Neural progenitor cell (in vitro differentiated cells): ENCODE measurements at regions not wholly inside any gene's neighbourhood (a gene's known extent, or its start where the extent isn't known, plus 50 kb on each side); places are given as distances from the start of the nearest gene placed in this dataset.

ENCODE experiments used
- DNase-seq: peaks from one replicate; pipeline ENCODE4 v3.0.0-alpha.2; 2016; ENCODE audit warnings: low spot score
- H2AFZ ChIP-seq: fragments of 200-600 bp; sonication (generic); replicated peaks from 2 replicates; pipeline ENCODE4 v1.6.1; 2016; ENCODE audit warnings: antibody characterized with exemption
- H3F3A ChIP-seq: fragments of 200-600 bp; sonication (generic); 2 replicates; pipeline ENCODE4 v1.6.1; 2016; ENCODE audit warnings: antibody characterized with exemption, low read depth
- H3K27ac ChIP-seq: fragments of 200-600 bp; sonication (generic); 2 replicates; pipeline ENCODE4 v1.5.1; 2016; ENCODE audit warnings: mild to moderate bottlenecking
- H3K27me3 ChIP-seq: fragments of 200-600 bp; sonication (generic); 2 replicates; pipeline ENCODE4 v1.6.1; 2016; ENCODE audit warnings: mild to moderate bottlenecking, moderate library complexity
- H3K36me3 ChIP-seq: fragments of 200-600 bp; sonication (generic); 2 replicates; pipeline ENCODE4 v1.5.1; 2016
- H3K4me1 ChIP-seq: fragments of 200-600 bp; sonication (generic); 2 replicates; pipeline ENCODE4 v1.6.1; 2016; ENCODE audit warnings: mixed run types
- H3K4me2 ChIP-seq: fragments of 200-600 bp; sonication (generic); 2 replicates; pipeline ENCODE4 v1.6.1; 2016
- H3K4me3 ChIP-seq: fragments of 200-600 bp; sonication (generic); 2 replicates; pipeline ENCODE4 v1.5.1; 2016
- H3K79me2 ChIP-seq: fragments of 200-600 bp; sonication (generic); 2 replicates; pipeline ENCODE4 v1.6.1; 2016; ENCODE audit warnings: low read depth
- H3K9ac ChIP-seq: fragments of 200-600 bp; sonication (generic); 2 replicates; pipeline ENCODE4 v1.6.1; 2016
- H3K9me3 ChIP-seq: fragments of 200-600 bp; sonication (generic); 2 replicates; pipeline ENCODE4 v1.5.1; 2016; ENCODE audit warnings: low read depth
- H4K20me1 ChIP-seq: fragments of 200-600 bp; sonication (generic); 2 replicates; pipeline ENCODE4 v1.6.1; 2016; ENCODE audit warnings: low read depth
- H3K27ac Mint-ChIP-seq: 3 replicates; pipeline ENCODE4 v1.8.0; 2021; ENCODE audit warnings: mixed read lengths
- H3K27me3 Mint-ChIP-seq: 2 replicates; pipeline ENCODE4 v1.8.0; 2022; ENCODE audit warnings: low read depth, mild to moderate bottlenecking, inconsistent platforms, moderate library complexity, mixed read lengths; ENCODE audit not compliant: insufficient read depth
- H3K36me3 Mint-ChIP-seq: 3 replicates; pipeline ENCODE4 v1.8.0; 2021; ENCODE audit warnings: mixed read lengths
- H3K4me1 Mint-ChIP-seq: 3 replicates; pipeline ENCODE4 v1.8.0; 2021; ENCODE audit warnings: mixed read lengths
- H3K4me3 Mint-ChIP-seq: 3 replicates; pipeline ENCODE4 v1.8.0; 2021; ENCODE audit warnings: mild to moderate bottlenecking, moderate library complexity, mixed read lengths
- H3K9me3 Mint-ChIP-seq: 3 replicates; pipeline ENCODE4 v1.8.0; 2020; ENCODE audit warnings: mixed read lengths
- CTCF ChIP-seq: fragments of 200-600 bp; sonication (generic); IDR thresholded peaks from 2 replicates; pipeline ENCODE4 v1.5.1; 2017; ENCODE audit warnings: antibody characterized with exemption, mild to moderate bottlenecking
- EZH2 ChIP-seq: fragments of 200-600 bp; sonication (generic); IDR thresholded peaks from 2 replicates; pipeline ENCODE4 v1.6.1; 2017; ENCODE audit warnings: antibody characterized with exemption, mild to moderate bottlenecking, moderate library complexity
- EZH2phosphoT487 ChIP-seq: fragments of 200-600 bp; sonication (generic); IDR thresholded peaks from 2 replicates; pipeline ENCODE4 v1.6.1; 2017; ENCODE audit warnings: antibody characterized with exemption

DNA sequence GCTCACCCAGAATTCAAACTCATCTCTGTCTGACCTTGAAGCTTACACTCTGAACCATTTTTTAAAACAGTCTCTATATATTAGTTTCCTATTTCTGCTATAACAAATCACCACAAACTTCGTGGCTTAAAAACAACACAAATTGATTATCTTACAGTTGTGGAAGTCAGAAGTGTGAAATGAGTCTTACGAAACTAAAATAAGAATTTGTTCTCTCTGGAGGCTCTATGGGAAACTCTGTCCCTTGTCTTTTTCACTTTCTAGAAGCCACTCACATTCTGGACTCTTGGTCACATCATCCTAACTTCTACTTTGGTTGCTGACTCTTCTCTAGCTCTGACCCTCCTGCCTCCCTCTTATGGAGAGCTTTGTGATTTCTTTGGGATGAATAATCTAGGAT, 429.3 kb upstream of the THBS1 start:
- Mint-ChIP-seq H3K4me1 (peaks cover 41% of the 10 kb centered on the region), H3K4me3 (no peak overlapping the region), H3K27me3 (no peaks in the 10 kb centered on the region), H3K9me3 (no peaks in the 10 kb centered on the region), H3K27ac (no peak overlapping the region), H3K36me3 (no peaks in the 10 kb centered on the region)
- no peaks in the 10 kb centered on the region for H3K27me3 ChIP-seq
- H2AFZ ChIP-seq, result no peak overlapping the region
- H3K9ac ChIP-seq, result no peak overlapping the region
- H3K79me2 ChIP-seq, result no peaks in the 10 kb centered on the region
- no peak for TF ChIP-seq EZH2phosphoT487
- no peak for TF ChIP-seq CTCF
- no peak for TF ChIP-seq EZH2
- no peak for DNase-seq
- H3K27ac ChIP-seq, result no peak overlapping the region
- no peaks in the 10 kb centered on the region for H3K9me3 ChIP-seq
- H3F3A ChIP-seq, result no peaks in the 10 kb centered on the region
- no peak overlapping the region for H3K4me2 ChIP-seq
- no peaks in the 10 kb centered on the region for H3K36me3 ChIP-seq
- no peaks in the 10 kb centered on the region for H4K20me1 ChIP-seq
- no peak overlapping the region for H3K4me3 ChIP-seq
- H3K4me1 ChIP-seq, result peaks cover under 1% of the 10 kb centered on the region

DNA sequence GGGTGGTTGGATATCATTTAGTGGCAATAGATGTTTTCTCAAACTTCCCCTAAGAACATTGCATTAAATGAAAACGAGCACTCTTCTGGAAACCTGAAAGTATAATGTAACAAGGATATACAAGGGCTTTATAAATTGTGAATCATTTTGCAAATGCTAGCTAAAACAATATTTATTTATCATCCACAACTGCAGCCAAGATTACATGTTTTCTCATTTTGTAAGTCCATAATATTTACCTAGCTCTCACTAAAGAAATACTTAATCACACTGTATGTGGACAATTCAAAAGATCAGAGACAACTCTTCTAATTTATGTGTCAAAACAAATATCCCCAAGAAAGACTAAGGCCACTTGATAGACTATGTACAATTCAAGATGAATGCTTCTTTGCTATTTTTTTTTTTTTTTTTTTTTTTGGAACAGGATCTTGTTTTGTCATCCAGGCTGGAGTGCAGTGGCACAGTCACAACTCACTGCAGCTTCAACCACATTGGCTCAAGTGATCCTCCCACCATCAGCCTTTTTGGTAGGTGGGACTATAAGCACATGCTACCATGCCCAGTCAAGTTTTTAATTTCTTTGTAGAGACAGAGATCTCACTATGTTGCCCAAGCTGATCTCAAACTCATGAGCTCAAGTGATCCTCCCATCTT, 427.7 kb upstream of the THBS1 start:
- TF ChIP-seq CTCF, result no peak
- no peak for TF ChIP-seq EZH2phosphoT487
- TF ChIP-seq EZH2, result no peak
- Histone ChIP-seq H3K79me2 (no peaks in the 10 kb centered on the region), H3F3A (peaks cover 11% of the 10 kb centered on the region), H2AFZ (no peak overlapping the region), H3K4me2 (no peak overlapping the region), H3K4me1 (peaks cover 17% of the 10 kb centered on the region), H3K9me3 (no peaks in the 10 kb centered on the region), H3K4me3 (no peak overlapping the region), H3K27ac (no peak overlapping the region), H3K27me3 (no peaks in the 10 kb centered on the region), H4K20me1 (no peaks in the 10 kb centered on the region), H3K9ac (no peak overlapping the region), H3K36me3 (no peaks in the 10 kb centered on the region)
- H3K27ac Mint-ChIP-seq, result no peak overlapping the region
- no peaks in the 10 kb centered on the region for H3K9me3 Mint-ChIP-seq
- H3K36me3 Mint-ChIP-seq, result no peaks in the 10 kb centered on the region
- no peaks in the 10 kb centered on the region for H3K27me3 Mint-ChIP-seq
- no peak for DNase-seq
- H3K4me3 Mint-ChIP-seq, result no peak overlapping the region
- peaks cover 53% of the 10 kb centered on the region for H3K4me1 Mint-ChIP-seq

GRCh38 chr15:39153716-39154115, 427.2 kb upstream of the THBS1 start:
- Mint-ChIP-seq H3K4me3 (no peak overlapping the region), H3K36me3 (no peaks in the 10 kb centered on the region), H3K27ac (no peak overlapping the region), H3K27me3 (no peaks in the 10 kb centered on the region), H3K9me3 (no peaks in the 10 kb centered on the region), H3K4me1 (peaks cover 55% of the 10 kb centered on the region)
- Histone ChIP-seq H3K27me3 (no peaks in the 10 kb centered on the region), H3K79me2 (no peaks in the 10 kb centered on the region), H3K27ac (no peak overlapping the region), H3F3A (peaks cover 14% of the 10 kb centered on the region), H2AFZ (no peak overlapping the region), H3K4me3 (no peak overlapping the region), H4K20me1 (no peaks in the 10 kb centered on the region), H3K4me1 (peaks cover 22% of the 10 kb centered on the region), H3K36me3 (no peaks in the 10 kb centered on the region), H3K4me2 (no peak overlapping the region), H3K9ac (no peak overlapping the region), H3K9me3 (no peaks in the 10 kb centered on the region)
- no peak for DNase-seq
- TF ChIP-seq EZH2, result no peak
- TF ChIP-seq CTCF, result no peak
- TF ChIP-seq EZH2phosphoT487, result no peak
